Neural crest cell (in vitro differentiated cells): ENCODE measurements at regions not wholly inside any gene's neighbourhood (a gene's known extent, or its start where the extent isn't known, plus 50 kb on each side); places are given as distances from the start of the nearest gene placed in this dataset.

Source experiments
- DNase-seq: peaks from one replicate; pipeline ENCODE4 v3.0.0; 2021; ENCODE audit warnings: low read depth, mixed read lengths, low spot score
- H3K27ac Mint-ChIP-seq: one replicate; pipeline ENCODE4 v1.8.0; 2021; ENCODE audit warnings: mild to moderate bottlenecking, mixed read lengths; ENCODE audit not compliant: unreplicated experiment
- H3K27me3 Mint-ChIP-seq: 2 replicates; pipeline ENCODE4 v1.8.0; 2021; ENCODE audit warnings: low read depth, mild to moderate bottlenecking, mixed read lengths
- H3K36me3 Mint-ChIP-seq: 2 replicates; pipeline ENCODE4 v1.8.0; 2021; ENCODE audit warnings: low read depth, mild to moderate bottlenecking, mixed read lengths
- H3K4me1 Mint-ChIP-seq: 2 replicates; pipeline ENCODE4 v1.8.0; 2021; ENCODE audit warnings: mixed read lengths
- H3K4me3 Mint-ChIP-seq: one replicate; pipeline ENCODE4 v1.8.0; 2021; ENCODE audit warnings: mild to moderate bottlenecking, mixed read lengths
- H3K9me3 Mint-ChIP-seq: 2 replicates; pipeline ENCODE4 v1.8.0; 2021; ENCODE audit warnings: mixed read lengths
- TF ChIP-seq, protein P1 (sequence below): fragments of 200-600 bp; sonication (generic); conservative IDR thresholded peaks from 2 replicates; pipeline ENCODE4 v1.5.0; 2021; ENCODE audit warnings: antibody characterized with exemption, mild to moderate bottlenecking

- DNase-seq, result no peak
- Mint-ChIP-seq H3K27me3 (peaks cover 4% of the 10 kb centered on the region), H3K27ac (no peak overlapping the region), H3K36me3 (no peaks in the 10 kb centered on the region), H3K4me3 (no peak overlapping the region), H3K9me3 (no peaks in the 10 kb centered on the region), H3K4me1 (no peaks in the 10 kb centered on the region)
- TF ChIP-seq, protein P1, sequence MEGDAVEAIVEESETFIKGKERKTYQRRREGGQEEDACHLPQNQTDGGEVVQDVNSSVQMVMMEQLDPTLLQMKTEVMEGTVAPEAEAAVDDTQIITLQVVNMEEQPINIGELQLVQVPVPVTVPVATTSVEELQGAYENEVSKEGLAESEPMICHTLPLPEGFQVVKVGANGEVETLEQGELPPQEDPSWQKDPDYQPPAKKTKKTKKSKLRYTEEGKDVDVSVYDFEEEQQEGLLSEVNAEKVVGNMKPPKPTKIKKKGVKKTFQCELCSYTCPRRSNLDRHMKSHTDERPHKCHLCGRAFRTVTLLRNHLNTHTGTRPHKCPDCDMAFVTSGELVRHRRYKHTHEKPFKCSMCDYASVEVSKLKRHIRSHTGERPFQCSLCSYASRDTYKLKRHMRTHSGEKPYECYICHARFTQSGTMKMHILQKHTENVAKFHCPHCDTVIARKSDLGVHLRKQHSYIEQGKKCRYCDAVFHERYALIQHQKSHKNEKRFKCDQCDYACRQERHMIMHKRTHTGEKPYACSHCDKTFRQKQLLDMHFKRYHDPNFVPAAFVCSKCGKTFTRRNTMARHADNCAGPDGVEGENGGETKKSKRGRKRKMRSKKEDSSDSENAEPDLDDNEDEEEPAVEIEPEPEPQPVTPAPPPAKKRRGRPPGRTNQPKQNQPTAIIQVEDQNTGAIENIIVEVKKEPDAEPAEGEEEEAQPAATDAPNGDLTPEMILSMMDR, result no peak
Measured at GRCh38 chr7:113730309-113730955, 188.4 kb downstream of the PPP1R3A start.

DNA sequence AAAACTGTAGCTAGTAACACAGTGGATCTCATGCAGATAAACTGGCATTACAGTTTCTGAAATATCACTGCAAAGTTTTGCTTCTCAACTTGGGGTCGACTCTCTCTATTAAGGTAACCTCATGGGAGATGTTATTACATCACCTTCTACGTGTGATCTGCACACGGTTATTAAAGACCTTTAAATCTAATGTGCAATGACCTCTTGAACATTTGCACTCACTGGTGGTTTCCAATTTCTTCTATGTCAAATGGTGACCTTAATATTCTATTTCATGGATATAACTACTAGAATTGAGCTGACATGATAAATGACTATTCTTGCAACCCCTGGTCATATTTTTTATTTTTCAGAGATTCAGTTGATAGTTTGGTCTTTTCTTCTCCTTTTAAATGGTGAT, 191.3 kb downstream of the PPP1R3A start:
- DNase-seq, result no peak
- no peaks in the 10 kb centered on the region for H3K9me3 Mint-ChIP-seq
- TF ChIP-seq, protein P1, result no peak
- H3K27me3 Mint-ChIP-seq, result peaks cover 8% of the 10 kb centered on the region
- H3K4me3 Mint-ChIP-seq, result no peak overlapping the region
- H3K36me3 Mint-ChIP-seq, result no peaks in the 10 kb centered on the region
- H3K27ac Mint-ChIP-seq, result no peak overlapping the region
- H3K4me1 Mint-ChIP-seq, result no peaks in the 10 kb centered on the region

DNA sequence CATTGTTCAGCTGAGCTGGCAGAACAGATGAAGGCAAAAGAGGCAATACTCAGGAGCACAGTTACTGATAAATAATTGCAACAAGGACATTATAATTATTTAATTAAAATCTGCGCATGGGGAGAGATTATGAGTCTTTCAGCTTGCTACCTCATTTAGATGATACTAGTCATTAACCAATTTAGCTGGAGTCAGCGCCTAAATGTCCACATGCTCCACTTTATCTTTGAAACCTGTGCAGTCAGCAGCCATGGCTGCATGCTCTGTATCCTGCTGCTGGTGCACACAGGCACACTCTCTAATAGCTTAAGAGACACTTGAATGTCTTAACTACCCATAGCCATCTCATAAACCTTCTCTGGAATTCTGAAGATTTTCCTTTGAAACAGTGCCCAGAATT, 196.8 kb downstream of the PPP1R3A start:
- no peaks in the 10 kb centered on the region for H3K36me3 Mint-ChIP-seq
- DNase-seq, result no peak

DNA sequence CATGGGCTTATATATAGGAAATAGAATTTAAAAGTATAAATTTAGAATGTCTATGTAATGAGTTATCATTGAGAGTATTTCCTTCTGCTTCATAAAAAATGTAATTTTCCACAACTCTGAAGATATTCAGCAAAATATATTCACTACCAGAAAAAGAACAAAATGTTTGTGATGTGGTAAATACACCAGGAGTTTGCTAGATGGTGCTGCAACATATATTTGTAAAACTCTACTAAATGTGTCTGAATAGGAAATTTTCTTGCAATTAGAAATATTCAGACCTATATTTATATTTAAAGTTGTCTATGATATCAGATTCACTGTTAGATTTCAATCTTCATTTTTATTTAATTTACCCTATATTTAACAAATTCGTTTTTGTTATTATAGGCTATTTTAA, 201.1 kb downstream of the PPP1R3A start:
- Mint-ChIP-seq H3K9me3 (no peaks in the 10 kb centered on the region), H3K27me3 (peaks cover 18% of the 10 kb centered on the region), H3K4me3 (no peak overlapping the region), H3K4me1 (peaks cover 10% of the 10 kb centered on the region), H3K27ac (no peak overlapping the region), H3K36me3 (no peaks in the 10 kb centered on the region)
- TF ChIP-seq, protein P1, result no peak
- DNase-seq, result no peak

More for the DNA sequence above, 196.8 kb downstream of the PPP1R3A start:
- TF ChIP-seq, protein P1, result no peak
- H3K9me3 Mint-ChIP-seq, result no peaks in the 10 kb centered on the region
- no peaks in the 10 kb centered on the region for H3K4me1 Mint-ChIP-seq
- peaks cover 23% of the 10 kb centered on the region for H3K27me3 Mint-ChIP-seq
- H3K27ac Mint-ChIP-seq, result no peak overlapping the region
- no peak overlapping the region for H3K4me3 Mint-ChIP-seq

DNA sequence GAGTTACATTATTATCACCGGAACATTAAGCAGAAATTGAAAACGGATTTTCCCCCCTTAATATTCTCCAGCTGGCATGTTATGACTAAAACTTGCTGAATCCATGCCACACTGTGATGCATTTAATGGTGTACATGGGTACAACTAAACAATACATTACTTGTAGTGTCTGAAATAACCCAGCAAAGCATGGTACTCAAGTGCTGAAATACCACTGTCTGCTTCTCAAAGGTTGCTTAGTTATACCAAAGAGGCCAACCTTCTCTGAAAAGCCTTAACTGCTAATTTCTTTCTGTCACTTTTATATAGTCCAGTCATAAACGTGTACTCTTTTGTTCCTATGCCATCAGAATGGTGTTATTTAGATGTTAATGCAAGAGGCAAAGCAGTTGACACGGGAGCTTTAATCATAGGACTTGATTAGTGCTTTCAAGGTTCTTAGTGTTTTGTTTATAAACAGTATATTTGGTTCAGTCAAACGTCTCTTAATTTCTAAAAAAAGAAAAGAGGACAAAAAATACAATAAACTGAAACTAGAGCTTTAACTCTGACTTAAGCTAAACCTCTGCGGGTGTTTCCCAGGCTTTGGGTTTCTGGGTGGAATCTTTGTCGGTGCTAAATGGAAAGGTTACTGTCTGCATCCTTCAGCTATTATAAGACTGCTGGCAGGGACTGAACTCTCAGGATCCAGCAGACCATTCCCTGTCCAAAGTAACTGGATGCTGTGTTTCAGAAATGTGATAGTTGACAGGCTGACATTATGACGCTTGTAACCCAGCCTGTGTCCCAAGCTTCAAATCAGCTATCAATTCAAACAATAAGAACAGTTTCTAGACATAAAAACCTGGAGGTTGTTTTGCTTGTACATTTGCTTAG, 202.6 kb downstream of the PPP1R3A start:
- Mint-ChIP-seq H3K27me3 (peaks cover 9% of the 10 kb centered on the region), H3K9me3 (peaks cover 2% of the 10 kb centered on the region), H3K4me3 (no peak overlapping the region), H3K27ac (no peak overlapping the region), H3K36me3 (no peaks in the 10 kb centered on the region), H3K4me1 (peaks cover 10% of the 10 kb centered on the region)
- TF ChIP-seq, protein P1, result no peak
- DNase-seq, result no peak
